ENCODE measurements at regions not wholly inside any gene's neighbourhood (a gene's known extent, or its start where the extent isn't known, plus 50 kb on each side); places are given as distances from the start of the nearest gene placed in this dataset.
"Not testable (repeated sequence)": the region's sequence is repeated elsewhere in the genome, so short reads cannot be mapped to it uniquely, and the experiment has no call there.

GRCh38 chr14:99995700-99996356 is 69.4 kb upstream of the EVL start:
- H3K27me3 ChIP-seq (ENCODE audit: control insufficient read depth, insufficient read depth, low read length), result no peaks in the 10 kb centered on the region
- no peaks in the 10 kb centered on the region for H3K9me3 ChIP-seq (replicated peaks; ENCODE audit: control insufficient read depth, low read depth, low read length)
- H3K36me3 ChIP-seq (ENCODE audit: control insufficient read depth, insufficient read depth, low read length), result no peaks in the 10 kb centered on the region
- no peak overlapping the region for H3K4me3 ChIP-seq (ENCODE audit: low read length)
- DNase-seq, result peak; percentile 51
- WGBS (ENCODE audit: insufficient coverage), result 22% methylated on average over 2 of the region's 2 CpGs
- H3K4me1 ChIP-seq (ENCODE audit: control insufficient read depth, insufficient read depth, low read length), result no peaks in the 10 kb centered on the region
- H3K27ac ChIP-seq (ENCODE audit: low read length), result no peak overlapping the region

- WGBS (ENCODE audit: insufficient coverage), result 85% methylated on average over 2 of the region's 5 CpGs
- H3K27me3 ChIP-seq (ENCODE audit: control insufficient read depth, insufficient read depth, low read length), result no peaks in the 10 kb centered on the region
- no peaks in the 10 kb centered on the region for H3K9me3 ChIP-seq (replicated peaks; ENCODE audit: control insufficient read depth, low read depth, low read length)
- no peaks in the 10 kb centered on the region for H3K36me3 ChIP-seq (ENCODE audit: control insufficient read depth, insufficient read depth, low read length)
- DNase-seq, result no peak
- no peak overlapping the region for H3K27ac ChIP-seq (ENCODE audit: low read length)
- H3K4me1 ChIP-seq (ENCODE audit: control insufficient read depth, insufficient read depth, low read length), result no peaks in the 10 kb centered on the region
- H3K4me3 ChIP-seq (ENCODE audit: low read length), result no peak overlapping the region
Measured at GRCh38 chr14:99996951-99997571, 68.2 kb upstream of the EVL start.

GRCh38 chr14:100000398-100000797 is 64.8 kb upstream of the EVL start:
- H3K4me1 ChIP-seq (ENCODE audit: control insufficient read depth, insufficient read depth, low read length); H3K27ac ChIP-seq (ENCODE audit: low read length); DNase-seq; H3K4me3 ChIP-seq (ENCODE audit: low read length); H3K9me3 ChIP-seq (replicated peaks; ENCODE audit: control insufficient read depth, low read depth, low read length); H3K36me3 ChIP-seq (ENCODE audit: control insufficient read depth, insufficient read depth, low read length); H3K27me3 ChIP-seq (ENCODE audit: control insufficient read depth, insufficient read depth, low read length): not testable (repeated sequence)
- 97% methylated on average over 12 of the region's 15 CpGs for WGBS (ENCODE audit: insufficient coverage)

GRCh38 chr14:100004392-100004791 is 60.8 kb upstream of the EVL start:
- H3K9me3 ChIP-seq (replicated peaks; ENCODE audit: control insufficient read depth, low read depth, low read length), result peaks cover 9% of the 10 kb centered on the region
- no peaks in the 10 kb centered on the region for H3K36me3 ChIP-seq (ENCODE audit: control insufficient read depth, insufficient read depth, low read length)
- DNase-seq, result no peak
- no peaks in the 10 kb centered on the region for H3K4me1 ChIP-seq (ENCODE audit: control insufficient read depth, insufficient read depth, low read length)
- no CpG with 5 or more reads among the region's 1 CpG for WGBS (ENCODE audit: insufficient coverage)
- H3K4me3 ChIP-seq (ENCODE audit: low read length), result no peak overlapping the region
- H3K27ac ChIP-seq (ENCODE audit: low read length), result no peak overlapping the region
- no peaks in the 10 kb centered on the region for H3K27me3 ChIP-seq (ENCODE audit: control insufficient read depth, insufficient read depth, low read length)

- no peak for DNase-seq
- WGBS (ENCODE audit: insufficient coverage), result no CpG with 5 or more reads among the region's 1 CpG
- no peak overlapping the region for H3K4me3 ChIP-seq (ENCODE audit: low read length)
- H3K27me3 ChIP-seq (ENCODE audit: control insufficient read depth, insufficient read depth, low read length), result no peaks in the 10 kb centered on the region
- peaks cover 9% of the 10 kb centered on the region for H3K9me3 ChIP-seq (replicated peaks; ENCODE audit: control insufficient read depth, low read depth, low read length)
- no peak overlapping the region for H3K27ac ChIP-seq (ENCODE audit: low read length)
- H3K36me3 ChIP-seq (ENCODE audit: control insufficient read depth, insufficient read depth, low read length), result no peaks in the 10 kb centered on the region
- no peaks in the 10 kb centered on the region for H3K4me1 ChIP-seq (ENCODE audit: control insufficient read depth, insufficient read depth, low read length)
Measured at GRCh38 chr14:100007254-100007653, 58.0 kb upstream of the EVL start.

GRCh38 chr14:100009802-100010201 is 55.4 kb upstream of the EVL start:
- not testable (repeated sequence) for H3K27ac ChIP-seq (ENCODE audit: low read length)

GRCh38 chr14:100010679-100011078 is 54.5 kb upstream of the EVL start:
- H3K36me3 ChIP-seq (ENCODE audit: control insufficient read depth, insufficient read depth, low read length), result no peaks in the 10 kb centered on the region
- DNase-seq, result no peak
- no peaks in the 10 kb centered on the region for H3K27me3 ChIP-seq (ENCODE audit: control insufficient read depth, insufficient read depth, low read length)
- 41% methylated on average over 4 of the region's 4 CpGs for WGBS (ENCODE audit: insufficient coverage)
- no peak overlapping the region for H3K27ac ChIP-seq (ENCODE audit: low read length)
- no peaks in the 10 kb centered on the region for H3K4me1 ChIP-seq (ENCODE audit: control insufficient read depth, insufficient read depth, low read length)
- no peak overlapping the region for H3K4me3 ChIP-seq (ENCODE audit: low read length)
- H3K9me3 ChIP-seq (replicated peaks; ENCODE audit: control insufficient read depth, low read depth, low read length), result no peaks in the 10 kb centered on the region

More at GRCh38 chr14:100009802-100010201, 55.4 kb upstream of the EVL start:
- 54% methylated on average over 2 of the region's 2 CpGs for WGBS (ENCODE audit: insufficient coverage)
- H3K9me3 ChIP-seq (replicated peaks; ENCODE audit: control insufficient read depth, low read depth, low read length); H3K4me3 ChIP-seq (ENCODE audit: low read length); DNase-seq; H3K36me3 ChIP-seq (ENCODE audit: control insufficient read depth, insufficient read depth, low read length); H3K4me1 ChIP-seq (ENCODE audit: control insufficient read depth, insufficient read depth, low read length); H3K27me3 ChIP-seq (ENCODE audit: control insufficient read depth, insufficient read depth, low read length): not testable (repeated sequence)

- no CpG with 5 or more reads among the region's 3 CpGs for WGBS (ENCODE audit: insufficient coverage)
- no peaks in the 10 kb centered on the region for H3K27me3 ChIP-seq (ENCODE audit: control insufficient read depth, insufficient read depth, low read length)
- no peak for DNase-seq
- no peaks in the 10 kb centered on the region for H3K36me3 ChIP-seq (ENCODE audit: control insufficient read depth, insufficient read depth, low read length)
- no peaks in the 10 kb centered on the region for H3K9me3 ChIP-seq (replicated peaks; ENCODE audit: control insufficient read depth, low read depth, low read length)
- no peaks in the 10 kb centered on the region for H3K4me1 ChIP-seq (ENCODE audit: control insufficient read depth, insufficient read depth, low read length)
- H3K4me3 ChIP-seq (ENCODE audit: low read length), result no peak overlapping the region
- no peak overlapping the region for H3K27ac ChIP-seq (ENCODE audit: low read length)
Measured at GRCh38 chr14:100011628-100012325, 53.4 kb upstream of the EVL start.

GRCh38 chr14:100012478-100013327 is 52.5 kb upstream of the EVL start:
- H3K4me1 ChIP-seq (ENCODE audit: control insufficient read depth, insufficient read depth, low read length), result peaks cover 2% of the 10 kb centered on the region
- WGBS (ENCODE audit: insufficient coverage), result no CpG with 5 or more reads among the region's 2 CpGs
- H3K4me3 ChIP-seq (ENCODE audit: low read length), result no peak overlapping the region

GRCh38 chr14:100015251-100015655 is 50.0 kb upstream of the EVL start:
- no peaks in the 10 kb centered on the region for H3K36me3 ChIP-seq (ENCODE audit: control insufficient read depth, insufficient read depth, low read length)
- H3K4me3 ChIP-seq (ENCODE audit: low read length), result no peak overlapping the region
- no peaks in the 10 kb centered on the region for H3K27me3 ChIP-seq (ENCODE audit: control insufficient read depth, insufficient read depth, low read length)
- H3K27ac ChIP-seq (ENCODE audit: low read length), result no peak overlapping the region
- peaks cover 4% of the 10 kb centered on the region for H3K4me1 ChIP-seq (ENCODE audit: control insufficient read depth, insufficient read depth, low read length)
- 82% methylated on average over 2 of the region's 9 CpGs for WGBS (ENCODE audit: insufficient coverage)
- no peaks in the 10 kb centered on the region for H3K9me3 ChIP-seq (replicated peaks; ENCODE audit: control insufficient read depth, low read depth, low read length)
- peak; percentile 27 for DNase-seq

More at GRCh38 chr14:100012478-100013327, 52.5 kb upstream of the EVL start:
- no peaks in the 10 kb centered on the region for H3K36me3 ChIP-seq (ENCODE audit: control insufficient read depth, insufficient read depth, low read length)
- no peaks in the 10 kb centered on the region for H3K9me3 ChIP-seq (replicated peaks; ENCODE audit: control insufficient read depth, low read depth, low read length)
- no peak for DNase-seq
- no peak overlapping the region for H3K27ac ChIP-seq (ENCODE audit: low read length)
- no peaks in the 10 kb centered on the region for H3K27me3 ChIP-seq (ENCODE audit: control insufficient read depth, insufficient read depth, low read length)

All from muscle of leg (tissue), 3 donors.